Sigmoid colon (tissue), 3 donors: ENCODE measurements at regions not wholly inside any gene's neighbourhood (a gene's known extent, or its start where the extent isn't known, plus 50 kb on each side); places are given as distances from the start of the nearest gene placed in this dataset.

Experiments used
- POLR2A ChIP-seq, 2 donors: fragments of 450-650 bp; IDR thresholded peaks; one replicate each; pipeline ENCODE4 v1.6.1; 2016; ENCODE audit warnings: antibody characterized with exemption in 2 of 2, mild to moderate bottlenecking in 2 of 2, moderate library complexity in 2 of 2
- TF ChIP-seq, protein P1 (sequence below), 4 experiments: fragments of 450-650 bp in 3 of 4; fragments of 200-600 bp in 1 of 4; IDR thresholded peaks; one replicate each; pipeline ENCODE4 v1.5.1; 2016 to 2019; ENCODE audit warnings: antibody characterized with exemption in 4 of 4, mild to moderate bottlenecking in 3 of 4, moderate library complexity in 2 of 4

DNA sequence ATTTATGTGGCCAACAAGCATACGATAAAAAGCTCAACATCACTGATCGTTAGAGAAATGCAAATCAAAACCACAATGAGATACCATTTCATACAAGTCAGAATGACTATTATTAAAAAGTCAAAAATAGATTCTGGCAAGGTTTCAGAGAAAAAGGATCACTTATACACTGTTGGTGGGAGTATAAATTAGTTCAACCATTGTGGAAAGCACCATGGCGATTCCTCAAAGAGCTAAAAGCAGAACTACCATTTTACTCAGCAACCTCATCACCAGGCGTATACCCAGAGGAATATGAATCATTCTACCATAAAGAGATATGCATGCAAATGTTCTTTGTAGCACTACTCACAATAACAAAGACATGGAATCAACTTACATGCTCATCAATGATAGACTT is 478.7 kb upstream of the GALNTL6 start:
- no peak for TF ChIP-seq POLR2A (IDR thresholded peaks at IDR 0.05)
- TF ChIP-seq, protein P1, sequence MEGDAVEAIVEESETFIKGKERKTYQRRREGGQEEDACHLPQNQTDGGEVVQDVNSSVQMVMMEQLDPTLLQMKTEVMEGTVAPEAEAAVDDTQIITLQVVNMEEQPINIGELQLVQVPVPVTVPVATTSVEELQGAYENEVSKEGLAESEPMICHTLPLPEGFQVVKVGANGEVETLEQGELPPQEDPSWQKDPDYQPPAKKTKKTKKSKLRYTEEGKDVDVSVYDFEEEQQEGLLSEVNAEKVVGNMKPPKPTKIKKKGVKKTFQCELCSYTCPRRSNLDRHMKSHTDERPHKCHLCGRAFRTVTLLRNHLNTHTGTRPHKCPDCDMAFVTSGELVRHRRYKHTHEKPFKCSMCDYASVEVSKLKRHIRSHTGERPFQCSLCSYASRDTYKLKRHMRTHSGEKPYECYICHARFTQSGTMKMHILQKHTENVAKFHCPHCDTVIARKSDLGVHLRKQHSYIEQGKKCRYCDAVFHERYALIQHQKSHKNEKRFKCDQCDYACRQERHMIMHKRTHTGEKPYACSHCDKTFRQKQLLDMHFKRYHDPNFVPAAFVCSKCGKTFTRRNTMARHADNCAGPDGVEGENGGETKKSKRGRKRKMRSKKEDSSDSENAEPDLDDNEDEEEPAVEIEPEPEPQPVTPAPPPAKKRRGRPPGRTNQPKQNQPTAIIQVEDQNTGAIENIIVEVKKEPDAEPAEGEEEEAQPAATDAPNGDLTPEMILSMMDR (IDR thresholded peaks at IDR 0.05), result no peak
